ENCODE measurements at regions not wholly inside any gene's neighbourhood (a gene's known extent, or its start where the extent isn't known, plus 50 kb on each side); places are given as distances from the start of the nearest gene placed in this dataset.

GRCh38 chr12:125424909-125425308 is 359.7 kb downstream of the AACS start:
- no peak for DNase-seq (ENCODE audit: low read depth in 2 of 2)

- no peak for DNase-seq (ENCODE audit: low read depth in 2 of 2)
Measured at GRCh38 chr12:125431516-125431915, 366.3 kb downstream of the AACS start.

- no peak for DNase-seq (ENCODE audit: low read depth in 2 of 2)
Measured at GRCh38 chr12:125434131-125434530, 368.9 kb downstream of the AACS start.

- no peak for DNase-seq (ENCODE audit: low read depth in 2 of 2)
Measured at GRCh38 chr12:125434936-125435443, 369.8 kb downstream of the AACS start.

GRCh38 chr12:125435871-125436270 is 370.6 kb downstream of the AACS start:
- DNase-seq (ENCODE audit: low read depth in 2 of 2), result no peak

GRCh38 chr12:125436686-125437085 is 371.5 kb downstream of the AACS start:
- DNase-seq (ENCODE audit: low read depth in 2 of 2), result no peak

- DNase-seq (ENCODE audit: low read depth in 2 of 2), result no peak
Measured at GRCh38 chr12:125440399-125440798, 375.2 kb downstream of the AACS start.

GRCh38 chr12:125443341-125443740 is 378.1 kb downstream of the AACS start:
- no peak for DNase-seq (ENCODE audit: low read depth in 2 of 2)

- DNase-seq (ENCODE audit: low read depth in 2 of 2), result no peak
Measured at GRCh38 chr12:125451408-125451807, 386.2 kb downstream of the AACS start.

GRCh38 chr12:125453751-125454150 is 388.5 kb downstream of the AACS start:
- no peak for DNase-seq (ENCODE audit: low read depth in 2 of 2)

- DNase-seq (ENCODE audit: low read depth in 2 of 2), result no peak
Measured at GRCh38 chr12:125454291-125454690, 389.1 kb downstream of the AACS start.

GRCh38 chr12:125454786-125455480 is 389.7 kb downstream of the AACS start:
- no peak for DNase-seq (ENCODE audit: low read depth in 2 of 2)

GRCh38 chr12:125455556-125455955 is 390.3 kb downstream of the AACS start:
- DNase-seq (ENCODE audit: low read depth in 2 of 2), result no peak

GRCh38 chr12:125458552-125459268 is 393.5 kb downstream of the AACS start:
- no peak for DNase-seq (ENCODE audit: low read depth in 2 of 2)

- no peak for DNase-seq (ENCODE audit: low read depth in 2 of 2)
Measured at GRCh38 chr12:125461831-125462230, 396.6 kb downstream of the AACS start.

GRCh38 chr12:125463386-125463785 is 398.2 kb downstream of the AACS start:
- no peak for DNase-seq (ENCODE audit: low read depth in 2 of 2)

- no peak for DNase-seq (ENCODE audit: low read depth in 2 of 2)
Measured at GRCh38 chr12:125467363-125467762, 402.1 kb downstream of the AACS start.

GRCh38 chr12:125469683-125470082 is 404.4 kb downstream of the AACS start:
- no peak for DNase-seq (ENCODE audit: low read depth in 2 of 2)

- no peak for DNase-seq (ENCODE audit: low read depth in 2 of 2)
Measured at GRCh38 chr12:125470838-125471783, 405.9 kb downstream of the AACS start.

- no peak for DNase-seq (ENCODE audit: low read depth in 2 of 2)
Measured at GRCh38 chr12:125473501-125473900, 408.3 kb downstream of the AACS start.

GRCh38 chr12:125487336-125487735 is 422.1 kb downstream of the AACS start:
- no peak for DNase-seq (ENCODE audit: low read depth in 2 of 2)

- no peak for DNase-seq (ENCODE audit: low read depth in 2 of 2)
Measured at GRCh38 chr12:125491553-125491952, 426.3 kb downstream of the AACS start.

Measured in activated CD4-positive, alpha-beta T cell treated with anti-CD3 and anti-CD28 coated beads for 24 hours (primary cell).